OCI-LY7 (cell line): ENCODE measurements at regions not wholly inside any gene's neighbourhood (a gene's known extent, or its start where the extent isn't known, plus 50 kb on each side); places are given as distances from the start of the nearest gene placed in this dataset.

Source experiments
- CTCF ChIP-seq: fragments of 200-600 bp; sonication (generic); conservative IDR thresholded peaks from 2 replicates; pipeline ENCODE4 v1.5.1; 2014; ENCODE audit warnings: mild to moderate bottlenecking, antibody characterized with exemption, low read length, moderate library complexity, mixed read lengths
- EZH2phosphoT487 ChIP-seq: fragments of 200-600 bp; sonication (generic); IDR thresholded peaks from 2 replicates; pipeline ENCODE4 v1.6.1; 2018; ENCODE audit warnings: low read depth, borderline replicate concordance, mild to moderate bottlenecking, mixed run types, antibody characterized with exemption, low read length, moderate library complexity, mixed read lengths

GRCh38 chr6:140976806-140977205 is 1155.9 kb upstream of the GJE1 start:
- TF ChIP-seq CTCF (no peak), EZH2phosphoT487 (no peak)
